Fibroblast of lung (primary cell): ENCODE measurements at regions not wholly inside any gene's neighbourhood (a gene's known extent, or its start where the extent isn't known, plus 50 kb on each side); places are given as distances from the start of the nearest gene placed in this dataset.
"Not testable (repeated sequence)": the region's sequence is repeated elsewhere in the genome, so short reads cannot be mapped to it uniquely, and the experiment has no call there.

ENCODE experiments used
- DNase-seq, 2 donors: peaks; one replicate each; pipeline versions ENCODE4 v3.0.0 to v3.0.0-alpha.2; 2010; ENCODE audit warnings: low read depth in 2 of 2
- H2AFZ ChIP-seq: 2 replicates; pipeline ENCODE4 v1.5.1; 2012; ENCODE audit warnings: low read length, control low read depth, inconsistent platforms
- H3K27ac ChIP-seq: 2 replicates; pipeline ENCODE4 v1.5.1; 2011; ENCODE audit warnings: low read length, control low read depth; ENCODE audit not compliant: insufficient read depth
- H3K27me3 ChIP-seq: 2 replicates; pipeline ENCODE4 v1.5.1; 2011; ENCODE audit warnings: mild to moderate bottlenecking, low read length; ENCODE audit not compliant: control insufficient read depth, insufficient read depth
- H3K36me3 ChIP-seq: 2 replicates; pipeline ENCODE4 v1.5.1; 2011; ENCODE audit warnings: low read length; ENCODE audit not compliant: control insufficient read depth, insufficient read depth
- H3K4me1 ChIP-seq: 2 replicates; pipeline ENCODE4 v1.5.1; 2011; ENCODE audit warnings: low read length; ENCODE audit not compliant: control insufficient read depth, insufficient read depth; ENCODE audit errors: extremely low read depth
- H3K4me2 ChIP-seq: 2 replicates; pipeline ENCODE4 v1.5.1; 2011; ENCODE audit warnings: low read length, control low read depth; ENCODE audit not compliant: insufficient read depth; ENCODE audit errors: extremely low read depth
- H3K4me3 ChIP-seq, 4 experiments: fragments of 200-600 bp in 1 of 4; sonication (generic) in 1 of 4; replicated peaks in 1 of 4; 2 replicates each; pipeline ENCODE4 v1.5.1; 2011 to 2016; ENCODE audit warnings: low read length in 4 of 4, low read depth in 3 of 4, mild to moderate bottlenecking in 3 of 4, control low read depth in 2 of 4, inconsistent platforms in 1 of 4, mixed read lengths in 1 of 4; ENCODE audit not compliant: insufficient read depth in 1 of 4; ENCODE audit errors: control extremely low read depth in 1 of 4
- H3K79me2 ChIP-seq: 2 replicates; pipeline ENCODE4 v1.5.1; 2012; ENCODE audit warnings: mild to moderate bottlenecking, low read length, inconsistent platforms; ENCODE audit not compliant: control insufficient read depth, insufficient read depth
- H3K9ac ChIP-seq: 2 replicates; pipeline ENCODE4 v1.5.1; 2011; ENCODE audit warnings: mild to moderate bottlenecking, low read length, control low read depth; ENCODE audit not compliant: insufficient read depth
- H3K9me3 ChIP-seq: 2 replicates; pipeline ENCODE4 v1.5.1; 2012; ENCODE audit warnings: low read depth, low read length; ENCODE audit not compliant: control insufficient read depth, insufficient read depth
- H4K20me1 ChIP-seq: 2 replicates; pipeline ENCODE4 v1.5.1; 2011; ENCODE audit warnings: low read length; ENCODE audit not compliant: control insufficient read depth, insufficient read depth; ENCODE audit errors: extremely low read depth
- EZH2 ChIP-seq: IDR thresholded peaks from 2 replicates; pipeline ENCODE4 v1.5.1; 2012; ENCODE audit warnings: low read length, control low read depth, mild to moderate bottlenecking; ENCODE audit errors: missing control alignments
- TF ChIP-seq, protein P1 (sequence below), 2 donors: IDR thresholded peaks in 1 of 2; conservative IDR thresholded peaks in 1 of 2; 1 replicate in 1 of 2; 2 replicates in 1 of 2; pipeline ENCODE4 v1.5.1; 2011 to 2012; ENCODE audit warnings: low read length in 2 of 2, control low read depth in 1 of 2, inconsistent platforms in 1 of 2, low read depth in 1 of 2, mild to moderate bottlenecking in 1 of 2

DNA sequence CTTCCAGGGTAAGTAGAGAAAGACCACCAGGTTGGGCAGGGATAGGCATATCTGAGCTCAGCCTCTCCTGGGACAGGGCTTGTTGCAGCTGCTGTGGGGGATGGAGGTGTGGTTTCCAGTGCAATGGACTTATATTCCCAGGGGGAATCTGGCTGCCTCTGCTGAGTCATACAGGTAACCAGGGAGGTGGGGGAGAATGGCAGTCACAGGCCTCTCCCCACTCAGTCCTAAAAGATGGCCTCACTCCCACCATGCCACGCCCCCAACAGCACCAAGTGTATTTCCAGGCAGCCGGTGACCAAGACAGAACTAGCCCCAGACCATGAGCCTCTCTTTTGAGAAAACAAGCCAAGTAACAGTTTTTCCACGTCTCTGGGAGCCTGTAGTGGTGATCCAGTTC is 1240.7 kb downstream of the BRINP3 start:
- Histone ChIP-seq H3K9me3 (no peaks in the 10 kb centered on the region), H3K4me2 (no peak overlapping the region), H2AFZ (no peak overlapping the region), H3K27ac (no peak overlapping the region), H3K36me3 (no peaks in the 10 kb centered on the region), H3K4me3 (no peak overlapping the region), H3K9ac (no peak overlapping the region), H3K27me3 (no peaks in the 10 kb centered on the region), H3K79me2 (no peaks in the 10 kb centered on the region), H3K4me1 (no peaks in the 10 kb centered on the region), H4K20me1 (no peaks in the 10 kb centered on the region)
- TF ChIP-seq, protein P1, sequence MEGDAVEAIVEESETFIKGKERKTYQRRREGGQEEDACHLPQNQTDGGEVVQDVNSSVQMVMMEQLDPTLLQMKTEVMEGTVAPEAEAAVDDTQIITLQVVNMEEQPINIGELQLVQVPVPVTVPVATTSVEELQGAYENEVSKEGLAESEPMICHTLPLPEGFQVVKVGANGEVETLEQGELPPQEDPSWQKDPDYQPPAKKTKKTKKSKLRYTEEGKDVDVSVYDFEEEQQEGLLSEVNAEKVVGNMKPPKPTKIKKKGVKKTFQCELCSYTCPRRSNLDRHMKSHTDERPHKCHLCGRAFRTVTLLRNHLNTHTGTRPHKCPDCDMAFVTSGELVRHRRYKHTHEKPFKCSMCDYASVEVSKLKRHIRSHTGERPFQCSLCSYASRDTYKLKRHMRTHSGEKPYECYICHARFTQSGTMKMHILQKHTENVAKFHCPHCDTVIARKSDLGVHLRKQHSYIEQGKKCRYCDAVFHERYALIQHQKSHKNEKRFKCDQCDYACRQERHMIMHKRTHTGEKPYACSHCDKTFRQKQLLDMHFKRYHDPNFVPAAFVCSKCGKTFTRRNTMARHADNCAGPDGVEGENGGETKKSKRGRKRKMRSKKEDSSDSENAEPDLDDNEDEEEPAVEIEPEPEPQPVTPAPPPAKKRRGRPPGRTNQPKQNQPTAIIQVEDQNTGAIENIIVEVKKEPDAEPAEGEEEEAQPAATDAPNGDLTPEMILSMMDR (conservative IDR thresholded peaks at IDR 0.05 in 1 of 2, IDR thresholded peaks at IDR 0.05 in 1 of 2; ENCODE audit: low read depth in 1 of 2, low read length in 2 of 2): no peak
- no peak for TF ChIP-seq EZH2
- no peak for DNase-seq

DNA sequence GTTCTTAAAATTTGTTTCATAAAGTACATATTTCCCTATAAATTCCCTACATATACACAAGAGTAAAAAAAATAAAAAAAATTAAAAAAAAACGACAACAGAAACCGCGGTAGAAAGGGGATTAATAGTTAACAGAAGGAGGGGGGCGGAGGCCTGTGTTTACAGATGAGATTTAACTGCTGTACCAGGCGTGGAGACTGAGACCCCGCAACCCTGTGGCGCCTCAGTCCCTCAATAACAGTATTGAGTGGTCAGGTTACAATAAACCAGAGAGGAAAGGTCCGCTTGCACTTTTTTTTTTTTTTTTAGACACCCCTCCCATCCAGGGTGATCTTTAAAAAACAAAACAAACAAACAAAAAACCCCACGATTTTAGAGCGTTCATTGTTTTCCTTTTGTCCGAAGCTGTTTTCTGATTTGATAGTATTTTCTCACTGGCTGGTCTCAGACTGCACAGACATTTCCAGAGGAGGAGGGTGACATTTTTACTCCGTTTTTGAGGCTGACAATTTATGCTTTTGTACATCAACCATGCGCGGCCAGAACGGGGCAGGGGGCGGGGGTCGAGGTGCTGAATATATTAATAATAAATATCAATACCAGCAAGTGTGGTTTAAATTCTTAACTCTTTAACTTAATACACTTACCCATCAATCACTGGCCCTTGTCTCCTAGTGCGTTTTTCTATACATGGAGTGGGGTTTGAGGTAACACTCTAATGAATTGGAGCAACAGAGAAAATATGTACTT is 1223.9 kb downstream of the BRINP3 start:
- DNase-seq: no peak
- Histone ChIP-seq H3K4me2 (no peak overlapping the region), H3K4me3 (no peak overlapping the region), H3K27ac (no peak overlapping the region), H3K9ac (no peak overlapping the region), H2AFZ (no peak overlapping the region), H3K9me3 (no peaks in the 10 kb centered on the region), H3K4me1 (no peaks in the 10 kb centered on the region), H4K20me1 (no peaks in the 10 kb centered on the region), H3K79me2 (no peaks in the 10 kb centered on the region), H3K27me3 (no peaks in the 10 kb centered on the region), H3K36me3 (no peaks in the 10 kb centered on the region)
- TF ChIP-seq, protein P1 (conservative IDR thresholded peaks at IDR 0.05 in 1 of 2, IDR thresholded peaks at IDR 0.05 in 1 of 2; ENCODE audit: low read depth in 1 of 2, low read length in 2 of 2): no peak
- TF ChIP-seq EZH2: no peak

DNA sequence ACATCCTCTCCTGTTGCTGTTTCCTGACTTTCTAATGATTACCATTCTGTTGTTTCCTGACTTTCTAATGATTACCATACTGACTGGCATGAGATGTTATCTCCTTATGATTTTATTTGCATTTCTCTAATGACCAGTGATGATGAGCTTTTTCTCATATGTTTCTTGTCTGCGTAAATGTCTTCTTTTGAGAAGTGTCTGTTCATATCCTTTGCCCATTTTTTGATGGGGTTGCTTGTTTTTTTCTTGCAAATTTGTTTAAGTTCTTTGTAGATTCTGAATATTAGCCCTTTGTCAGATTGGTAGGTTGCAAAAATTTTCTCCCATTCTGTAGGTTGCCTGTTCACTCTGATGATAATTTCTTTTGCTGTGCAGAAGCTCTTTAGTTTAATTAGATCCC is 1216.5 kb downstream of the BRINP3 start:
- H4K20me1 ChIP-seq, DNase-seq, H3K27ac ChIP-seq, H2AFZ ChIP-seq, H3K9me3 ChIP-seq, H3K9ac ChIP-seq, H3K4me2 ChIP-seq, H3K27me3 ChIP-seq, H3K4me1 ChIP-seq, H3K36me3 ChIP-seq, H3K4me3 ChIP-seq, H3K79me2 ChIP-seq: not testable (repeated sequence)
